ENCODE measurements at regions not wholly inside any gene's neighbourhood (a gene's known extent, or its start where the extent isn't known, plus 50 kb on each side); places are given as distances from the start of the nearest gene placed in this dataset.

DNA sequence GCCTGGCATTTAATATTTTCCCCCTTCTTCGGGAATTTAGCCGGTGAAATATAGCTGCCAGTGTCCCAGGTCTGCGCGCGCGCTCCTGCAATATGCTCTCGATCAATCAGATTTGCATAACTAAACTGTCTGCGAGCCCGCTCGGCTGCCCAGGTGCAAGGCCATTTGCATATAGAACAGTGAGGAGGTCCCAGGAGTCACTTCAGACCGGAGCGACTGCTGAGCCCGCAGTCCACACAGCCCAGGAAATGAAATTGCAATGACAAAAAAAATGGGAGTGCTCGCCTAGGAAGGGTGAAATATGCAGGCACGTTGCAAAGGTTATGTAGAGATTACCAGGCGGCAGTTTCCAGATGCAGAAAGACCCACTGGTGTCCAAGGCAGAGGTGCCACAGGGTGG, 228.5 kb downstream of the VRK1 start:
- TF ChIP-seq CEBPB (IDR thresholded peaks at IDR 0.05) (no peak), TAF1 (IDR thresholded peaks at IDR 0.05; ENCODE audit: low read depth) (no peak), RAD21 (IDR thresholded peaks at IDR 0.05; ENCODE audit: low read depth) (no peak)
